Activated T-cell treated with anti-CD3 and anti-CD28 coated beads, Interleukin-2, amount 50 U/mL, for 4 hours (primary cell): ENCODE measurements at regions not wholly inside any gene's neighbourhood (a gene's known extent, or its start where the extent isn't known, plus 50 kb on each side); places are given as distances from the start of the nearest gene placed in this dataset.
"Not testable (repeated sequence)": the region's sequence is repeated elsewhere in the genome, so short reads cannot be mapped to it uniquely, and the experiment has no call there.

Experiments used
- ATAC-seq, 2 donors: fragments of 200-7000 bp; cut with Tn5 transposase; one replicate each; pipeline ENCODE4 v1.10.0; 2021
- DNase-seq: peaks from one replicate; pipeline ENCODE4 v3.0.0-alpha.2; 2020
- H3K27me3 Mint-ChIP-seq: one replicate; pipeline ENCODE4 v1.8.0; 2021; ENCODE audit warnings: low read depth, mixed read lengths
- H3K36me3 Mint-ChIP-seq: one replicate; pipeline ENCODE4 v1.8.0; 2022; ENCODE audit warnings: mixed read lengths; ENCODE audit not compliant: insufficient read depth
- H3K4me1 Mint-ChIP-seq: one replicate; pipeline ENCODE4 v1.8.0; 2021; ENCODE audit warnings: low read depth, mixed read lengths
- H3K4me3 Mint-ChIP-seq: one replicate; pipeline ENCODE4 v1.8.0; 2021; ENCODE audit warnings: mild to moderate bottlenecking, moderate library complexity, mixed read lengths
- H3K9me3 Mint-ChIP-seq: one replicate; pipeline ENCODE4 v1.8.0; 2021; ENCODE audit warnings: mixed read lengths

- Mint-ChIP-seq H3K4me1 (no peaks in the 10 kb centered on the region), H3K9me3 (no peaks in the 10 kb centered on the region), H3K4me3 (no peak overlapping the region), H3K36me3 (no peaks in the 10 kb centered on the region), H3K27me3 (no peaks in the 10 kb centered on the region)
- no peak for ATAC-seq
- no peak for DNase-seq
These were observed 321.9 kb downstream of the CBLN1 start for GRCh38 chr16:48959747-48960146.

- ATAC-seq (no peak), DNase-seq (no peak)
- Mint-ChIP-seq H3K36me3 (no peaks in the 10 kb centered on the region), H3K27me3 (no peaks in the 10 kb centered on the region), H3K4me1 (no peaks in the 10 kb centered on the region), H3K9me3 (no peaks in the 10 kb centered on the region), H3K4me3 (no peak overlapping the region)
These were observed 322.4 kb downstream of the CBLN1 start for GRCh38 chr16:48959204-48959603.

- H3K36me3 Mint-ChIP-seq, result no peaks in the 10 kb centered on the region
- ATAC-seq, result no peak
- H3K9me3 Mint-ChIP-seq, result no peaks in the 10 kb centered on the region
- no peaks in the 10 kb centered on the region for H3K27me3 Mint-ChIP-seq
- no peak for DNase-seq
- no peaks in the 10 kb centered on the region for H3K4me1 Mint-ChIP-seq
- H3K4me3 Mint-ChIP-seq, result no peak overlapping the region
These were observed 323.0 kb downstream of the CBLN1 start for GRCh38 chr16:48958681-48959080.

GRCh38 chr16:48956620-48957019, 325.0 kb downstream of the CBLN1 start:
- no peaks in the 10 kb centered on the region for H3K4me1 Mint-ChIP-seq
- no peak for DNase-seq
- H3K9me3 Mint-ChIP-seq, result no peaks in the 10 kb centered on the region
- H3K36me3 Mint-ChIP-seq, result no peaks in the 10 kb centered on the region
- H3K4me3 Mint-ChIP-seq, result no peak overlapping the region
- ATAC-seq, result no peak
- H3K27me3 Mint-ChIP-seq, result no peaks in the 10 kb centered on the region

- DNase-seq (no peak), ATAC-seq (no peak)
- Mint-ChIP-seq H3K9me3 (no peaks in the 10 kb centered on the region), H3K36me3 (no peaks in the 10 kb centered on the region), H3K4me1 (no peaks in the 10 kb centered on the region), H3K27me3 (no peaks in the 10 kb centered on the region), H3K4me3 (no peak overlapping the region)
These were observed 325.8 kb downstream of the CBLN1 start for GRCh38 chr16:48955837-48956236.

- not testable (repeated sequence) for H3K4me3 Mint-ChIP-seq, H3K4me1 Mint-ChIP-seq, ATAC-seq, H3K27me3 Mint-ChIP-seq, H3K36me3 Mint-ChIP-seq, H3K9me3 Mint-ChIP-seq, DNase-seq
These were observed 330.0 kb downstream of the CBLN1 start for GRCh38 chr16:48951621-48952125.

GRCh38 chr16:48950184-48950583, 331.5 kb downstream of the CBLN1 start:
- DNase-seq, result no peak
- no peak for ATAC-seq
- Mint-ChIP-seq H3K4me3 (no peak overlapping the region), H3K9me3 (peaks cover 3% of the 10 kb centered on the region), H3K36me3 (no peaks in the 10 kb centered on the region), H3K27me3 (no peaks in the 10 kb centered on the region), H3K4me1 (no peaks in the 10 kb centered on the region)

GRCh38 chr16:48949636-48950035, 332.0 kb downstream of the CBLN1 start:
- ATAC-seq, result no peak
- no peaks in the 10 kb centered on the region for H3K27me3 Mint-ChIP-seq
- H3K36me3 Mint-ChIP-seq, result no peaks in the 10 kb centered on the region

GRCh38 chr16:48948911-48949310, 332.7 kb downstream of the CBLN1 start:
- Mint-ChIP-seq H3K4me3 (no peak overlapping the region), H3K36me3 (no peaks in the 10 kb centered on the region), H3K4me1 (no peaks in the 10 kb centered on the region), H3K27me3 (no peaks in the 10 kb centered on the region), H3K9me3 (peaks cover 9% of the 10 kb centered on the region)
- ATAC-seq (no peak), DNase-seq (no peak)

More at GRCh38 chr16:48949636-48950035, 332.0 kb downstream of the CBLN1 start:
- no peak for DNase-seq
- Mint-ChIP-seq H3K4me1 (no peaks in the 10 kb centered on the region), H3K4me3 (no peak overlapping the region), H3K9me3 (peaks cover 4% of the 10 kb centered on the region)

GRCh38 chr16:48947371-48947713, 334.3 kb downstream of the CBLN1 start:
- DNase-seq (no peak), ATAC-seq (no peak)
- Mint-ChIP-seq H3K9me3 (peaks cover 9% of the 10 kb centered on the region), H3K4me1 (no peaks in the 10 kb centered on the region), H3K27me3 (no peaks in the 10 kb centered on the region), H3K36me3 (no peaks in the 10 kb centered on the region), H3K4me3 (no peak overlapping the region)

GRCh38 chr16:48946686-48947370, 334.8 kb downstream of the CBLN1 start:
- no peaks in the 10 kb centered on the region for H3K27me3 Mint-ChIP-seq
- ATAC-seq (no peak), DNase-seq (no peak)
- H3K4me1 Mint-ChIP-seq, result no peaks in the 10 kb centered on the region
- peaks cover 9% of the 10 kb centered on the region for H3K9me3 Mint-ChIP-seq
- no peaks in the 10 kb centered on the region for H3K36me3 Mint-ChIP-seq
- no peak overlapping the region for H3K4me3 Mint-ChIP-seq

- Mint-ChIP-seq H3K4me1 (no peaks in the 10 kb centered on the region), H3K36me3 (no peaks in the 10 kb centered on the region), H3K9me3 (peaks cover 11% of the 10 kb centered on the region)
These were observed 333.0 kb upstream of the N4BP1 start for GRCh38 chr16:48942996-48943395.

GRCh38 chr16:48936811-48937210, 326.8 kb upstream of the N4BP1 start:
- Mint-ChIP-seq H3K4me1 (no peaks in the 10 kb centered on the region), H3K4me3 (no peak overlapping the region), H3K9me3 (peaks cover 6% of the 10 kb centered on the region), H3K36me3 (no peaks in the 10 kb centered on the region), H3K27me3 (no peaks in the 10 kb centered on the region)
- DNase-seq, result no peak
- no peak for ATAC-seq

More at GRCh38 chr16:48942996-48943395, 333.0 kb upstream of the N4BP1 start:
- Mint-ChIP-seq H3K27me3 (no peaks in the 10 kb centered on the region), H3K4me3 (no peak overlapping the region)
- ATAC-seq (no peak), DNase-seq (no peak)

- Mint-ChIP-seq H3K9me3 (peaks cover 3% of the 10 kb centered on the region), H3K4me1 (no peaks in the 10 kb centered on the region), H3K27me3 (no peaks in the 10 kb centered on the region), H3K4me3 (no peak overlapping the region), H3K36me3 (no peaks in the 10 kb centered on the region)
- ATAC-seq (no peak), DNase-seq (no peak)
These were observed 322.4 kb upstream of the N4BP1 start for GRCh38 chr16:48932216-48932855.

GRCh38 chr16:48930951-48931553, 321.1 kb upstream of the N4BP1 start:
- no peak overlapping the region for H3K4me3 Mint-ChIP-seq
- ATAC-seq, result no peak

More at GRCh38 chr16:48930951-48931553, 321.1 kb upstream of the N4BP1 start:
- no peaks in the 10 kb centered on the region for H3K4me1 Mint-ChIP-seq
- no peak for DNase-seq
- no peaks in the 10 kb centered on the region for H3K27me3 Mint-ChIP-seq
- H3K9me3 Mint-ChIP-seq, result peaks cover 12% of the 10 kb centered on the region
- no peaks in the 10 kb centered on the region for H3K36me3 Mint-ChIP-seq
